ENCODE measurements at regions not wholly inside any gene's neighbourhood (a gene's known extent, or its start where the extent isn't known, plus 50 kb on each side); places are given as distances from the start of the nearest gene placed in this dataset.

GRCh38 chr11:129282634-129283033 is 90.5 kb upstream of the ARHGAP32 start:
- no peaks in the 10 kb centered on the region for H3K36me3 ChIP-seq (ENCODE audit: insufficient read depth, low read length)
- no peak overlapping the region for H3K4me2 ChIP-seq (ENCODE audit: insufficient read depth, low read length)
- no peaks in the 10 kb centered on the region for H3K79me2 ChIP-seq (ENCODE audit: insufficient read depth, low read length)
- H4K20me1 ChIP-seq (ENCODE audit: insufficient read depth, low read length) = no peaks in the 10 kb centered on the region
- no peak overlapping the region for H2AFZ ChIP-seq (ENCODE audit: low read depth, low read length)
- H3K9me3 ChIP-seq (ENCODE audit: insufficient read depth, low read length, severe bottlenecking) = no peaks in the 10 kb centered on the region
- no peak for ATAC-seq (ENCODE audit: insufficient read depth, low read depth)
- H3K4me3 ChIP-seq (ENCODE audit: low read depth in 1 of 2, low read length in 2 of 2) = no peak overlapping the region
- no peak overlapping the region for H3K27ac ChIP-seq (ENCODE audit: low read length)
- no peaks in the 10 kb centered on the region for H3K4me1 ChIP-seq (ENCODE audit: insufficient read depth, low read length)
- TF ChIP-seq CTCF (IDR thresholded peaks at IDR 0.05; ENCODE audit: borderline replicate concordance, extremely low read depth, low read length, poor library complexity, severe bottlenecking) (no peak), EZH2 (IDR thresholded peaks at IDR 0.05; ENCODE audit: borderline replicate concordance, low read depth, low read length, severe bottlenecking) (no peak)
- DNase-seq = no peak
- peaks cover 11% of the 10 kb centered on the region for H3K27me3 ChIP-seq (ENCODE audit: insufficient read depth, low read length, poor library complexity)
- H3K9ac ChIP-seq (ENCODE audit: low read depth, low read length) = no peak overlapping the region

GRCh38 chr11:129281471-129282415 is 89.6 kb upstream of the ARHGAP32 start:
- ATAC-seq (ENCODE audit: insufficient read depth, low read depth) (no peak), DNase-seq (no peak)
- TF ChIP-seq EZH2 (IDR thresholded peaks at IDR 0.05; ENCODE audit: borderline replicate concordance, low read depth, low read length, severe bottlenecking) (no peak), CTCF (IDR thresholded peaks at IDR 0.05; ENCODE audit: borderline replicate concordance, extremely low read depth, low read length, poor library complexity, severe bottlenecking) (no peak)
- Histone ChIP-seq H3K36me3 (ENCODE audit: insufficient read depth, low read length) (no peaks in the 10 kb centered on the region), H3K4me1 (ENCODE audit: insufficient read depth, low read length) (no peaks in the 10 kb centered on the region), H3K4me3 (ENCODE audit: low read depth in 1 of 2, low read length in 2 of 2) (no peak overlapping the region), H4K20me1 (ENCODE audit: insufficient read depth, low read length) (no peaks in the 10 kb centered on the region), H3K79me2 (ENCODE audit: insufficient read depth, low read length) (no peaks in the 10 kb centered on the region), H3K9ac (ENCODE audit: low read depth, low read length) (no peak overlapping the region), H3K27ac (ENCODE audit: low read length) (no peak overlapping the region), H3K27me3 (ENCODE audit: insufficient read depth, low read length, poor library complexity) (peaks cover 11% of the 10 kb centered on the region), H2AFZ (ENCODE audit: low read depth, low read length) (no peak overlapping the region), H3K9me3 (ENCODE audit: insufficient read depth, low read length, severe bottlenecking) (no peaks in the 10 kb centered on the region), H3K4me2 (ENCODE audit: insufficient read depth, low read length) (no peak overlapping the region)

- DNase-seq = no peak
- Histone ChIP-seq H3K4me2 (ENCODE audit: insufficient read depth, low read length) (no peak overlapping the region), H2AFZ (ENCODE audit: low read depth, low read length) (no peak overlapping the region), H3K27ac (ENCODE audit: low read length) (no peak overlapping the region), H3K9ac (ENCODE audit: low read depth, low read length) (no peak overlapping the region), H3K27me3 (ENCODE audit: insufficient read depth, low read length, poor library complexity) (peaks cover 11% of the 10 kb centered on the region), H3K4me1 (ENCODE audit: insufficient read depth, low read length) (no peaks in the 10 kb centered on the region), H4K20me1 (ENCODE audit: insufficient read depth, low read length) (no peaks in the 10 kb centered on the region), H3K79me2 (ENCODE audit: insufficient read depth, low read length) (no peaks in the 10 kb centered on the region), H3K9me3 (ENCODE audit: insufficient read depth, low read length, severe bottlenecking) (no peaks in the 10 kb centered on the region), H3K36me3 (ENCODE audit: insufficient read depth, low read length) (no peaks in the 10 kb centered on the region), H3K4me3 (ENCODE audit: low read depth in 1 of 2, low read length in 2 of 2) (no peak overlapping the region)
- TF ChIP-seq CTCF (IDR thresholded peaks at IDR 0.05; ENCODE audit: borderline replicate concordance, extremely low read depth, low read length, poor library complexity, severe bottlenecking) (no peak), EZH2 (IDR thresholded peaks at IDR 0.05; ENCODE audit: borderline replicate concordance, low read depth, low read length, severe bottlenecking) (no peak)
- ATAC-seq (ENCODE audit: insufficient read depth, low read depth) = no peak
These were observed 88.1 kb upstream of the ARHGAP32 start for GRCh38 chr11:129280027-129280811.

Measured in DND-41 (cell line).